Esophagus squamous epithelium (tissue), 5 donors: ENCODE measurements at regions not wholly inside any gene's neighbourhood (a gene's known extent, or its start where the extent isn't known, plus 50 kb on each side); places are given as distances from the start of the nearest gene placed in this dataset.

Source experiments
- DNase-seq: peaks from one replicate; lab custom pipeline; 2025; lab: John Stamatoyannopoulos, UW
- H3K27ac ChIP-seq, 4 donors: fragments of 200-600 bp; sonication (generic); one replicate each; pipeline ENCODE4 v1.5.1; 2016 to 2019; ENCODE audit warnings: mild to moderate bottlenecking in 1 of 4
- H3K27me3 ChIP-seq, 4 donors: fragments of 200-600 bp; sonication (generic); 1 replicate in 3 of 4; 2 replicates in 1 of 4; pipeline versions ENCODE4 v1.5.1 to v1.6.0; 2017 to 2021; ENCODE audit warnings: antibody characterized with exemption in 1 of 4
- H3K36me3 ChIP-seq, 3 donors: fragments of 200-600 bp; sonication (generic); one replicate each; pipeline ENCODE4 v1.5.1; 2016 to 2019
- H3K4me1 ChIP-seq, 3 donors: fragments of 200-600 bp; sonication (generic); one replicate each; pipeline ENCODE4 v1.5.1; 2017 to 2019
- H3K4me3 ChIP-seq, 4 donors: fragments of 200-600 bp; sonication (generic); 1 replicate in 3 of 4; 2 replicates in 1 of 4; pipeline ENCODE4 v1.5.1; 2016 to 2019; ENCODE audit warnings: mild to moderate bottlenecking in 2 of 4, moderate library complexity in 1 of 4
- H3K9me3 ChIP-seq, 3 donors: fragments of 200-600 bp; sonication (generic); one replicate each; pipeline ENCODE4 v1.5.1; 2016 to 2019
- POLR2A ChIP-seq, 4 donors: fragments of 450-650 bp; IDR thresholded peaks; one replicate each; pipeline ENCODE4 v1.6.1; 2017; ENCODE audit warnings: antibody characterized with exemption in 4 of 4, mild to moderate bottlenecking in 4 of 4, moderate library complexity in 3 of 4
- WGBS, 2 donors: methylation state at CpG; one replicate each; pipeline ENCODE4 v1.1.5; 2018; 5-methylcytosine and 5-hydroxymethylcytosine counted together
- intact Hi-C: fragments of 100-400 bp; cut with DNase I; formaldehyde crosslinking; loops from one replicate; pipeline ENCODE4 v1.15.0; 2022
- TF ChIP-seq, protein P1 (sequence below), 6 experiments: fragments of 450-650 bp in 4 of 6; fragments of 200-600 bp in 2 of 6; sonication (generic) in 2 of 6; IDR thresholded peaks; one replicate each; pipeline ENCODE4 v1.5.1; 2016 to 2019; ENCODE audit warnings: antibody characterized with exemption in 6 of 6, mild to moderate bottlenecking in 4 of 6, moderate library complexity in 4 of 6
- donor health status: DM: yes; HTN: yes; CAD: no.

DNA sequence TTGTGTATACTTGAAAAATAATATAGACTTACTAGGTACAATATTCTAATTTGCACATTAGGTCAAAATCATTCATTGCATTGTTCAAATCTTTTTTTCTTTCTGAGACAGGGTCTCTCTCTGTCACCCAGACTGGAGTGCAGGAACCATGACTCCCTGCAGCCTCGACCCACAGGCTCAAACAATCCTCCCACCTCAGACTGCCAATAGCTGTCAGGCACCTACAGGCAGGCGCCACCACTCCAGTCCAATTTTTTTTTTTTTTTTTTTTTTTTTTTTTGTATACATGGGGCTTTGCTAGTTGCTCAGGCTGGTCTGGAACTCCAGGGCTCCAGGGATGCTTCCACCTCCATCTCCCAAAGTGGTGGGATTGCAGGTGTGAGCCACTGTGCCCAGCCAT, 656.9 kb downstream of the KCNT2 start:
- 49 to 57% methylated on average over 2 of the region's 2 CpGs for WGBS, 2 donors
- TF ChIP-seq, protein P1, sequence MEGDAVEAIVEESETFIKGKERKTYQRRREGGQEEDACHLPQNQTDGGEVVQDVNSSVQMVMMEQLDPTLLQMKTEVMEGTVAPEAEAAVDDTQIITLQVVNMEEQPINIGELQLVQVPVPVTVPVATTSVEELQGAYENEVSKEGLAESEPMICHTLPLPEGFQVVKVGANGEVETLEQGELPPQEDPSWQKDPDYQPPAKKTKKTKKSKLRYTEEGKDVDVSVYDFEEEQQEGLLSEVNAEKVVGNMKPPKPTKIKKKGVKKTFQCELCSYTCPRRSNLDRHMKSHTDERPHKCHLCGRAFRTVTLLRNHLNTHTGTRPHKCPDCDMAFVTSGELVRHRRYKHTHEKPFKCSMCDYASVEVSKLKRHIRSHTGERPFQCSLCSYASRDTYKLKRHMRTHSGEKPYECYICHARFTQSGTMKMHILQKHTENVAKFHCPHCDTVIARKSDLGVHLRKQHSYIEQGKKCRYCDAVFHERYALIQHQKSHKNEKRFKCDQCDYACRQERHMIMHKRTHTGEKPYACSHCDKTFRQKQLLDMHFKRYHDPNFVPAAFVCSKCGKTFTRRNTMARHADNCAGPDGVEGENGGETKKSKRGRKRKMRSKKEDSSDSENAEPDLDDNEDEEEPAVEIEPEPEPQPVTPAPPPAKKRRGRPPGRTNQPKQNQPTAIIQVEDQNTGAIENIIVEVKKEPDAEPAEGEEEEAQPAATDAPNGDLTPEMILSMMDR (IDR thresholded peaks at IDR 0.05): no peak
- TF ChIP-seq POLR2A (IDR thresholded peaks at IDR 0.05): no peak
- no peak overlapping the region for H3K4me3 ChIP-seq

GRCh38 chr1:195948123-195948895, 659.9 kb downstream of the KCNT2 start:
- Histone ChIP-seq H3K27ac (no peak overlapping the region), H3K4me3 (no peak overlapping the region), H3K4me1 (no peaks in the 10 kb centered on the region), H3K9me3 (no peaks in the 10 kb centered on the region), H3K36me3 (no peaks in the 10 kb centered on the region), H3K27me3 (no peaks in the 10 kb centered on the region)
- DNase-seq: no peak
- TF ChIP-seq, protein P1 (IDR thresholded peaks at IDR 0.05): no peak
- no peak for TF ChIP-seq POLR2A (IDR thresholded peaks at IDR 0.05)
- 91 to 93% methylated on average over 3 to 9 of the region's 22 CpGs for WGBS, 2 donors
- intact Hi-C loops: no loop called here

More for the DNA sequence above, 656.9 kb downstream of the KCNT2 start:
- H3K9me3 ChIP-seq: no peaks in the 10 kb centered on the region
- DNase-seq: no peak
- intact Hi-C loops: no loop called here
- no peaks in the 10 kb centered on the region for H3K4me1 ChIP-seq
- no peak overlapping the region for H3K27ac ChIP-seq
- H3K36me3 ChIP-seq: no peaks in the 10 kb centered on the region
- no peaks in the 10 kb centered on the region for H3K27me3 ChIP-seq

- no peak overlapping the region for H3K4me3 ChIP-seq
- WGBS, 2 donors: 77 to 83% methylated on average over 4 of the region's 4 CpGs
- H3K36me3 ChIP-seq: no peaks in the 10 kb centered on the region
- no peak for TF ChIP-seq POLR2A (IDR thresholded peaks at IDR 0.05)
- TF ChIP-seq, protein P1 (IDR thresholded peaks at IDR 0.05): no peak
- no peak for DNase-seq
- intact Hi-C loops: no loop called here
- no peak overlapping the region for H3K27ac ChIP-seq
- no peaks in the 10 kb centered on the region for H3K27me3 ChIP-seq
- H3K4me1 ChIP-seq: no peaks in the 10 kb centered on the region
- no peaks in the 10 kb centered on the region for H3K9me3 ChIP-seq
These were observed 661.7 kb downstream of the KCNT2 start for GRCh38 chr1:195946500-195946899.

DNA sequence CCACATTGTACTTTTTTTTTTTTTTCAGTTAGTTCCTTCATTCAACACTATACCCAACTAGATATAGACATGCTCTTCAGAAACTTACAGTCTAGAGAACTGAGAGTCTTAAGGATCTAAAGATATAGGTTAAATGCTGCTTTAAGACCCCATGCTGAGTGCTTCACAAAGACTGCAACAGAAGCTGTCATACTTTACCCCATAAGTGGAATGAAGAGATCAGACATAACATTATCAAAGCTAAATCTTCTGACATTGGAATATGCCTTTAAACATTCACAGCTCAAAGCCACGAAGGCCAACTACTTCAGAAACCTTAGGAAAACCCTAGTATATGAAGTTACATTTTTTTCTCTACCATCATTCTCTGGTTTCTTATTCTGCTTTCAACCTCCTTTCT, 666.4 kb downstream of the KCNT2 start:
- Histone ChIP-seq H3K36me3 (no peaks in the 10 kb centered on the region), H3K9me3 (no peaks in the 10 kb centered on the region), H3K4me3 (no peak overlapping the region), H3K27ac (no peak overlapping the region), H3K27me3 (no peaks in the 10 kb centered on the region), H3K4me1 (no peaks in the 10 kb centered on the region)
- intact Hi-C loops: no loop called here
- TF ChIP-seq POLR2A (IDR thresholded peaks at IDR 0.05): no peak
- TF ChIP-seq, protein P1 (IDR thresholded peaks at IDR 0.05): no peak
- 64 to 78% methylated on average over 1 of the region's 1 CpG for WGBS, 2 donors
- no peak for DNase-seq

DNA sequence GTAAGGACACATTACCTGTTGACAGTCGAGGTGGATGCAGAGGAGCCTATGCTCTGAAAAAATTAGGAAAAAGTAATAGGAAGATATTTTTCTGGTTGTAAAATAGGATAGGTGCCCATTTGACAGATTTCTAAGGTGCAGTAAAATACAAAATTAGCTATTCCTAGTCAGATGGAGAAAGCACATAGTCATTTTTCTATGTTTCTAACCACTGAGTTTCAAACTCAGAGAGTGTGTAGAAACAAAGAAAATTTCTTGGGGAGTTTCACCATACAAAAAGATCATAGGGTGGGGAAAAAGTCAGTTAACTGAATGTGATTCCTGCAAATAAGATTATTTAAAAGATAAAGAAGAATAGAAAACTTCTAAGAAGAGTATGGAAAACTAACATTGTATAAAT, 666.9 kb downstream of the KCNT2 start:
- TF ChIP-seq POLR2A (IDR thresholded peaks at IDR 0.05): no peak
- TF ChIP-seq, protein P1 (IDR thresholded peaks at IDR 0.05): no peak
- DNase-seq: no peak
- Histone ChIP-seq H3K27me3 (no peaks in the 10 kb centered on the region), H3K27ac (no peak overlapping the region), H3K4me1 (no peaks in the 10 kb centered on the region), H3K36me3 (no peaks in the 10 kb centered on the region), H3K9me3 (no peaks in the 10 kb centered on the region), H3K4me3 (no peak overlapping the region)
- intact Hi-C loops: no loop called here
- 67 to 88% methylated on average over 1 of the region's 1 CpG for whole genome bisulfite sequencing, 2 donors
